Left lung (tissue), 4 donors: ENCODE measurements at regions not wholly inside any gene's neighbourhood (a gene's known extent, or its start where the extent isn't known, plus 50 kb on each side); places are given as distances from the start of the nearest gene placed in this dataset.
"Not testable (repeated sequence)": the region's sequence is repeated elsewhere in the genome, so short reads cannot be mapped to it uniquely, and the experiment has no call there.

Experiments
- ATAC-seq: fragments of 200-7000 bp; cut with Tn5 transposase; one replicate; pipeline ENCODE4 v1.9.1; 2020; ENCODE audit warnings: moderate library complexity
- DNase-seq, 4 donors: peaks; one replicate each; pipeline ENCODE4 v3.0.0-alpha.2; 2013 to 2020
- H3K27ac ChIP-seq, 2 donors: fragments of 200-600 bp; sonication (generic) in 1 of 2; one replicate each; pipeline versions ENCODE4 v1.5.0 to v1.8.0; 2020 to 2021
- H3K27me3 ChIP-seq, 2 donors: fragments of 200-600 bp; sonication (generic) in 1 of 2; one replicate each; pipeline versions ENCODE4 v1.5.0 to v1.8.0; 2020 to 2021
- H3K36me3 ChIP-seq, 2 donors: fragments of 200-600 bp; sonication (generic) in 1 of 2; one replicate each; pipeline versions ENCODE4 v1.5.0 to v1.8.0; 2020 to 2021
- H3K4me1 ChIP-seq, 2 donors: fragments of 200-600 bp; one replicate each; pipeline ENCODE4 v1.8.0; 2021
- H3K4me3 ChIP-seq, 2 donors: fragments of 200-600 bp; sonication (generic) in 1 of 2; one replicate each; pipeline versions ENCODE4 v1.5.0 to v1.8.0; 2020 to 2021; ENCODE audit warnings: mild to moderate bottlenecking in 1 of 2
- H3K9me3 ChIP-seq, 2 donors: fragments of 200-600 bp; sonication (generic) in 1 of 2; one replicate each; pipeline versions ENCODE4 v1.5.0 to v1.8.0; 2020 to 2021
- intact Hi-C, 2 donors: fragments of 100-400 bp; cut with DNase I; formaldehyde crosslinking; loops; one replicate each; pipeline versions ENCODE4 v1.11.2 to v1.14.2; 2022
- TF ChIP-seq, protein P1 (sequence below), 2 donors: fragments of 200-600 bp; sonication (generic) in 1 of 2; IDR thresholded peaks; one replicate each; pipeline versions ENCODE4 v1.5.0 to v1.8.0; 2021; ENCODE audit warnings: antibody characterized with exemption in 2 of 2
- donor health status: DM: no; HTN: yes; CAD: no.
- donor health status: DM: no; HTN: no; CAD: no.

DNA sequence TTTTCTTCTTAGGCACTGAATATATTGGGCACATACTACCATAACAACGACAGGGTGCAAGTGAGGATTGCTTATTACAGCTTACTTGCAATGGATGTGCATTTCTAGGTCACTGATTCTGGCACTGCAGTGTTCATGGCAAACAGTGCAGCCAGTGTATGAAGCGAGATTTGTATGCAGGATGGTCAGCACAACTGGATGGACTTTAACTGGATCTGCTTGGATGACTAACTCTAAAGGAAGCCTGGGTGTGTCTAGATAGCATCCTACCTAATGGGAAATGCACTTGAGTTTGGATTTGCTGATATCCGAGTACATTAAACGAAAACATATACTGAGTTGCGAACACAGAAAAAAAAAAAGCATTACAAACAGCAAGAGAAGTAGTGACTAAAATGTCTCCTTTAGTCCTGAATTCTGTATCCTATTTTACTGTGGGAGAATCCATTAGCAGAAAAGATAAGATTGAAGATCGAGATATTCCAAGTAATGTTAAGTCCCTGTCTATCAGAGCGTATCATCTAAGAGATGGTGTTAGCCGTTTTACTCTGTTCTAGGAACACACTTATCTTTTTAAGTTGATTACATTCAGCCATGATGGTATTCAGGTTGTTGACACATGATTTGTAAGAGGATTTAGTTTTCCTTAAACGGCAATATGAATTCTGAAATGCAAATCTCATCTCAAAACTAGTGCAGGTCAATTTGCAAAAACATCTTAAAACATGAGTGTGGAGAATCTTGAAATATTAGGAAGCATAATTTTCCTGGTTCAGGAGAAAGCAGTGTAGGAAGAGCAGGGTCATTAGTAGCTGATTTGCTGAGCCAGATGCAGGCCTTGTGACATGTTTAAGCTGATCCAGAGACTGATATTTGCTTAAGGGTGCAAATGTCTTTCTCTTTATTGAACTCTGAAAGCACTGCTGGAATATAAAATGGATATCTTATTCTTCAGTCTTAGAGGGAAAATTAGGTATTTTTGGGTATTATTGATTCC is 142.6 kb upstream of the CPHXL start:
- Histone ChIP-seq H3K4me1 (no peaks in the 10 kb centered on the region), H3K36me3 (no peaks in the 10 kb centered on the region), H3K9me3 (no peaks in the 10 kb centered on the region), H3K27ac (no peak overlapping the region), H3K4me3 (no peak overlapping the region), H3K27me3 (no peaks in the 10 kb centered on the region)
- intact Hi-C loops, result no loop called here
- no peak for DNase-seq
- no peak for ATAC-seq
- TF ChIP-seq, protein P1, sequence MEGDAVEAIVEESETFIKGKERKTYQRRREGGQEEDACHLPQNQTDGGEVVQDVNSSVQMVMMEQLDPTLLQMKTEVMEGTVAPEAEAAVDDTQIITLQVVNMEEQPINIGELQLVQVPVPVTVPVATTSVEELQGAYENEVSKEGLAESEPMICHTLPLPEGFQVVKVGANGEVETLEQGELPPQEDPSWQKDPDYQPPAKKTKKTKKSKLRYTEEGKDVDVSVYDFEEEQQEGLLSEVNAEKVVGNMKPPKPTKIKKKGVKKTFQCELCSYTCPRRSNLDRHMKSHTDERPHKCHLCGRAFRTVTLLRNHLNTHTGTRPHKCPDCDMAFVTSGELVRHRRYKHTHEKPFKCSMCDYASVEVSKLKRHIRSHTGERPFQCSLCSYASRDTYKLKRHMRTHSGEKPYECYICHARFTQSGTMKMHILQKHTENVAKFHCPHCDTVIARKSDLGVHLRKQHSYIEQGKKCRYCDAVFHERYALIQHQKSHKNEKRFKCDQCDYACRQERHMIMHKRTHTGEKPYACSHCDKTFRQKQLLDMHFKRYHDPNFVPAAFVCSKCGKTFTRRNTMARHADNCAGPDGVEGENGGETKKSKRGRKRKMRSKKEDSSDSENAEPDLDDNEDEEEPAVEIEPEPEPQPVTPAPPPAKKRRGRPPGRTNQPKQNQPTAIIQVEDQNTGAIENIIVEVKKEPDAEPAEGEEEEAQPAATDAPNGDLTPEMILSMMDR (IDR thresholded peaks at IDR 0.05), result no peak

DNA sequence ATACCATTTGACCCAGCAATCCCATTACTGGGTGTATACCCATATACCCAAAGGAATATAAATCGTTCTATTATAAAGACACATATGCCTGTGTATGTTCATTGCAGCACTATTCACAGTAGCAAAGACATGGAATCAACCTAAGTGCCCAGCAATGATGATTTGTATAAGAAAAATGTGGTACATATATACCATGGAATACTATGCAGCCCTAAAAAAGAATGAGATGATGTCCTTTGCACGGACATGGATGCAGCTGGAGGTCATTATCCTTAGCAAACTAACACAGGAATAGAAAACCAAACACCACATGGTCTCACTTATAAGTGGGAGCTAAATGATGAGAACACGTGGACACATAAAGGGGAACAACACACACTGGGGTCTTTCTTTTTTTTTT is 155.0 kb upstream of the CPHXL start:
- H3K4me3 ChIP-seq, ATAC-seq, intact Hi-C loops, H3K27ac ChIP-seq, H3K36me3 ChIP-seq, H3K27me3 ChIP-seq, H3K9me3 ChIP-seq, H3K4me1 ChIP-seq, DNase-seq: not testable (repeated sequence)

DNA sequence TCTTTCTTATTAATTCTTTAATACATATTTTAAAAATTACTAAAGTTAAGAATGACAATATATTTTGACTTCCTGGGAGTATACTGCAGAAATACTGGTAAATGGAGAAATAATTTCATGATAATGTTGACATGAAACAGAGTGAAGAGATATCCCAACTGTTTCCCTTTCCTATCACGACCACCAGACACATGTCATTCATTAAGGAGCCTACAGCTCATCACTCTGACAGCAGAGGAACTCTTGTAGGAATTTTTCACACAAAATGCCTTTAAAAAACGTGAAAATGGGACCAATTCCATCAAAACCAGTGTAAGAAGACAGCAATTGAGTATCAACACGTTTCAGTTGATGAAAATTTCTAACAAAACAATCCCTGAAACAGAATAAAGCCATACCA is 172.9 kb upstream of the CPHXL start:
- TF ChIP-seq, protein P1 (IDR thresholded peaks at IDR 0.05), result no peak
- no peak overlapping the region for H3K4me3 ChIP-seq
- intact Hi-C loops, result no loop called here
- no peak for ATAC-seq
- no peaks in the 10 kb centered on the region for H3K36me3 ChIP-seq
- DNase-seq, result no peak
- no peak overlapping the region for H3K27ac ChIP-seq
- H3K9me3 ChIP-seq, result no peaks in the 10 kb centered on the region
- H3K27me3 ChIP-seq, result no peaks in the 10 kb centered on the region
- no peaks in the 10 kb centered on the region for H3K4me1 ChIP-seq

DNA sequence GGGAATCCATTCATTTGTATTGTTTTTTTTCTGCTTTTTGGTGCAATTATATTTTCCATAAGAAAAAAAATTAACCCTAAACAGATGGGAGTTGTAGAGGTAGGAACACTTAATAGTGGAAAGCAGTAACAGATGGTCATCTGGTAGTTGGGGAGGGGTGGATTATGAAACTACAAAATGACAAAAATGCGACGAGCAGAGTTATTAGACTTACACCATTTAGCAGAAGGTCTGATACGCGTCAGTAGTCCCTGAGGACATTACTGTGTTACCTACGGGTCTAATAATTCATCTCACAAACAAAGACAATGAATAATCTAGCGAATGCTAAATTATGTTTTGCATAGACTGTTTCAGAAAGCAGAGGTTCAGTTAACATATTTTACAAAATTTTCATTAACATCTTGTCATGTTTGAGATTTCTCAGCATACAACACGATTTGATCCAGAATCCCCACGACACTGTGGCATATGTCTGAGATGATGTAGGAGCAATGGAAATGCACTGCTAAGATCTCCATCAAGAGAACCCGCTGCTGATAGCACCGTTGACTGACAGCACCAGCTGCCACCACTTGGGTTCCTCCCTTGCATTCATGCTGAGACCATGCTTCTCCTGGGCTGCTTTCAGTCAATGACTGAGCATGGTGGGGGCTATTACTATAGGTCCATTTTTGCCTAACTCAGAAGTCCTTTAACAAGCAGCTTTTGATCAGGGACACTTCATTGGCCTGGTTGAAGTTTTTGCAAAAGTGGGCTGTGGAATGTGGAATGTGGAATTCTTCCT is 182.2 kb upstream of the CPHXL start:
- H3K27me3 ChIP-seq, result no peaks in the 10 kb centered on the region
- H3K4me3 ChIP-seq, result no peak overlapping the region
- intact Hi-C loops, result no loop called here
- ATAC-seq (no peak), DNase-seq (no peak)
- H3K36me3 ChIP-seq, result no peaks in the 10 kb centered on the region
- TF ChIP-seq, protein P1 (IDR thresholded peaks at IDR 0.05), result no peak
- no peaks in the 10 kb centered on the region for H3K9me3 ChIP-seq
- no peaks in the 10 kb centered on the region for H3K4me1 ChIP-seq
- H3K27ac ChIP-seq, result no peak overlapping the region

DNA sequence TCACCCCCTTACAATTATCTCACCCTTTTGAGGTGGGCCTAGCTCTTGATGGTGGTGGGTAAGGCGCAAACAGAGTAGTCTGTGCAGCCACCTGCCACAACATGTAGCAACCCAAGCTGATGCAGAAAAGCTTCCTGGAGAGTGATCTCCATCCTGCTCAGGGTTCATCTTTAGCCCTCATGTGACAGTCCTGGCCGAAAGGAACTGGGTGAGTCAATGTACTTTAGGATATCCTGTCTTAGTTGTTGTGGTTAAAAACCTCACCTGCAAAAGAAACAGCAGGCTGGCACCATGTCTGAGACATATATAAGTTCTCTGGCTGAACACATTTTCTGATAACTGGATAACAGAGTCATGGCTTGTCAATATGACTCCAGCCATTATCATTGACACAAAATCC is 183.5 kb upstream of the CPHXL start:
- H3K9me3 ChIP-seq, result no peaks in the 10 kb centered on the region
- H3K4me3 ChIP-seq, result no peak overlapping the region
- no peak for ATAC-seq
- no peaks in the 10 kb centered on the region for H3K36me3 ChIP-seq
- intact Hi-C loops, result no loop called here
- DNase-seq, result no peak
- no peak overlapping the region for H3K27ac ChIP-seq
- H3K4me1 ChIP-seq, result no peaks in the 10 kb centered on the region
- no peaks in the 10 kb centered on the region for H3K27me3 ChIP-seq
- TF ChIP-seq, protein P1 (IDR thresholded peaks at IDR 0.05), result no peak
